IMR-90 (cell line): ENCODE measurements at regions not wholly inside any gene's neighbourhood (a gene's known extent, or its start where the extent isn't known, plus 50 kb on each side); places are given as distances from the start of the nearest gene placed in this dataset.

ENCODE experiments used
- ATAC-seq: fragments of 200-7000 bp; cut with Tn5 transposase; 2 replicates; pipeline ENCODE4 v1.9.1; 2020; ENCODE audit warnings: low read depth, mild to moderate bottlenecking, moderate library complexity
- BruUV-seq: library from RNA; stranded (reverse); fragments of 400-500 nt; replicated peaks from 2 replicates; lab custom pipeline; 2021; lab: Mats Ljungman, UMichigan
- CTCF ChIA-PET: fragments of 300-600 bp; formaldehyde crosslinking; extraction: SDS; loops from one replicate; lab custom pipeline; 2021; ENCODE audit warnings: antibody characterized with exemption; lab: Yijun Ruan, JAX
- POLR2A ChIA-PET: fragments of 300-600 bp; sonication (Branson Sonifier 250); formaldehyde crosslinking; loops from one replicate; lab custom pipeline; 2022; ENCODE audit warnings: antibody characterized with exemption; ENCODE audit not compliant: unreplicated experiment; lab: Charles Lee
- DNase-seq: peaks from one replicate; pipeline ENCODE4 v3.0.0; 2013
- H2AFZ ChIP-seq: replicated peaks from 2 replicates; pipeline ENCODE3; 2013; ENCODE audit warnings: low read length, mild to moderate bottlenecking; ENCODE audit not compliant: poor library complexity
- H2AK5ac ChIP-seq: 2 replicates; pipeline ENCODE4 v1.6.1; 2013; ENCODE audit warnings: low read depth, low read length, inconsistent platforms
- H2AK9ac ChIP-seq: replicated peaks from 2 replicates; pipeline ENCODE3; 2013; ENCODE audit warnings: mild to moderate bottlenecking, low read depth, low read length, moderate library complexity; ENCODE audit not compliant: poor library complexity
- H2BK120ac ChIP-seq: 2 replicates; pipeline ENCODE4 v1.6.1; 2013; ENCODE audit warnings: low read depth, low read length, inconsistent platforms
- H2BK15ac ChIP-seq: 3 replicates; pipeline ENCODE4 v1.6.1; 2013; ENCODE audit warnings: low read depth, low read length, inconsistent platforms
- H2BK20ac ChIP-seq: 2 replicates; pipeline ENCODE4 v1.6.1; 2013; ENCODE audit warnings: low read depth, mild to moderate bottlenecking, inconsistent platforms, low read length, moderate library complexity
- H2BK5ac ChIP-seq: 2 replicates; pipeline ENCODE4 v1.6.1; 2013; ENCODE audit warnings: mild to moderate bottlenecking, low read depth, low read length, inconsistent platforms; ENCODE audit not compliant: poor library complexity, severe bottlenecking
- H3K14ac ChIP-seq: replicated peaks from 2 replicates; pipeline ENCODE4 v1.6.1; 2013; ENCODE audit warnings: low read depth, low read length, inconsistent platforms
- H3K18ac ChIP-seq: 2 replicates; pipeline ENCODE4 v1.6.1; 2013; ENCODE audit warnings: low read depth, low read length, control low read depth
- H3K23ac ChIP-seq: 2 replicates; pipeline ENCODE4 v1.6.1; 2013; ENCODE audit warnings: low read depth, low read length, inconsistent platforms
- H3K27ac ChIP-seq: 2 replicates; pipeline ENCODE4 v1.5.1; 2013; ENCODE audit warnings: mild to moderate bottlenecking, control low read depth, low read length; ENCODE audit not compliant: insufficient read depth
- H3K27me3 ChIP-seq: 2 replicates; pipeline ENCODE4 v1.6.1; 2013; ENCODE audit warnings: low read length; ENCODE audit not compliant: control insufficient read depth, insufficient read depth
- H3K36me3 ChIP-seq: 2 replicates; pipeline ENCODE4 v1.6.1; 2013; ENCODE audit warnings: low read length, mixed read lengths; ENCODE audit not compliant: control insufficient read depth, insufficient read depth
- H3K4ac ChIP-seq: 2 replicates; pipeline ENCODE4 v1.6.1; 2013; ENCODE audit warnings: low read depth, low read length, inconsistent platforms
- H3K4me1 ChIP-seq: 2 replicates; pipeline ENCODE4 v1.6.1; 2013; ENCODE audit warnings: low read length, mixed read lengths; ENCODE audit not compliant: control insufficient read depth, insufficient read depth
- H3K4me2 ChIP-seq: 2 replicates; pipeline ENCODE4 v1.6.1; 2013; ENCODE audit warnings: low read depth, mild to moderate bottlenecking, control low read depth, low read length, moderate library complexity
- H3K4me3 ChIP-seq: 2 replicates; pipeline ENCODE4 v1.5.1; 2013; ENCODE audit warnings: low read depth, mild to moderate bottlenecking, control low read depth, low read length, moderate library complexity; ENCODE audit not compliant: insufficient read depth
- H3K56ac ChIP-seq: 2 replicates; pipeline ENCODE4 v1.6.1; 2013; ENCODE audit warnings: low read length, inconsistent platforms; ENCODE audit not compliant: insufficient read depth; ENCODE audit errors: extremely low read depth
- H3K79me1 ChIP-seq, 2 experiments: 2 replicates each; pipeline ENCODE4 v1.6.1; 2013; ENCODE audit warnings: low read length in 2 of 2, inconsistent platforms in 1 of 2, low read depth in 1 of 2
- H3K9ac ChIP-seq: 2 replicates; pipeline ENCODE4 v1.6.1; 2013; ENCODE audit warnings: low read depth, low read length, control low read depth
- H3K9me1 ChIP-seq: 2 replicates; pipeline ENCODE4 v1.6.1; 2013; ENCODE audit warnings: low read length, inconsistent platforms; ENCODE audit not compliant: insufficient read depth
- H3K9me3 ChIP-seq: 2 replicates; pipeline ENCODE4 v1.6.1; 2013; ENCODE audit warnings: low read length; ENCODE audit not compliant: control insufficient read depth, insufficient read depth
- H4K20me1 ChIP-seq: 2 replicates; pipeline ENCODE4 v1.6.1; 2013; ENCODE audit warnings: low read length, inconsistent platforms; ENCODE audit not compliant: insufficient read depth
- H4K5ac ChIP-seq: 2 replicates; pipeline ENCODE4 v1.6.1; 2013; ENCODE audit warnings: mild to moderate bottlenecking, low read depth, low read length, control low read depth
- H4K8ac ChIP-seq, 2 experiments: 2 replicates each; pipeline ENCODE4 v1.6.1; 2013; ENCODE audit warnings: low read depth in 2 of 2, low read length in 2 of 2, control low read depth in 1 of 2, inconsistent platforms in 1 of 2
- H4K91ac ChIP-seq: 2 replicates; pipeline ENCODE4 v1.6.1; 2013; ENCODE audit warnings: low read depth, low read length, inconsistent platforms; ENCODE audit not compliant: insufficient read depth
- MAFK ChIP-seq: IDR thresholded peaks from 2 replicates; pipeline ENCODE4 v1.6.1; 2012; ENCODE audit warnings: low read depth, low read length, improper control_type of control experiment
- MAZ ChIP-seq: IDR thresholded peaks from 2 replicates; pipeline ENCODE4 v1.6.1; 2012; ENCODE audit warnings: low read depth, mild to moderate bottlenecking, low read length, improper control_type of control experiment, moderate library complexity, borderline replicate concordance
- RAD21 ChIP-seq: IDR thresholded peaks from 2 replicates; pipeline ENCODE4 v1.6.1; 2012; ENCODE audit warnings: low read length, improper control_type of control experiment
- RCOR1 ChIP-seq: IDR thresholded peaks from 2 replicates; pipeline ENCODE4 v1.6.1; 2012; ENCODE audit warnings: mild to moderate bottlenecking, low read length, improper control_type of control experiment; ENCODE audit not compliant: insufficient replicate concordance
- WGBS, 2 experiments: methylation state at CpG; one replicate each; pipeline versions ENCODE4 v1.1.5 to v1.1.7; 2013; ENCODE audit warnings: missing lambda C conversion rate in 2 of 2; ENCODE audit not compliant: insufficient read length in 1 of 2; ENCODE audit errors: extremely low coverage in 2 of 2; 5-methylcytosine and 5-hydroxymethylcytosine counted together
- dilution Hi-C: fragments of 300-500 bp; cut with HindIII; formaldehyde crosslinking; loops from one replicate; pipeline ENCODE4 v1.14.3; 2018; ENCODE audit warnings: low sequenced_read_pairs; ENCODE audit not compliant: unreplicated experiment
- in situ Hi-C: fragments of 300-500 bp; cut with MboI; formaldehyde crosslinking; loops from 3 replicates; pipeline ENCODE4 v1.14.3; 2019; ENCODE audit warnings: low sequenced_read_pairs, inconsistent platforms, mixed read lengths
- intact Hi-C: fragments of 100-400 bp; cut with micrococcal nuclease; formaldehyde crosslinking; loops from 2 replicates; pipeline ENCODE4 v1.10.0; 2022
- TF ChIP-seq, protein P1 (sequence below): fragments of 150-350 bp; IDR thresholded peaks from 2 replicates; pipeline ENCODE4 v1.6.1; 2017; ENCODE audit warnings: mild to moderate bottlenecking, antibody characterized with exemption, low read length, low read depth

DNA sequence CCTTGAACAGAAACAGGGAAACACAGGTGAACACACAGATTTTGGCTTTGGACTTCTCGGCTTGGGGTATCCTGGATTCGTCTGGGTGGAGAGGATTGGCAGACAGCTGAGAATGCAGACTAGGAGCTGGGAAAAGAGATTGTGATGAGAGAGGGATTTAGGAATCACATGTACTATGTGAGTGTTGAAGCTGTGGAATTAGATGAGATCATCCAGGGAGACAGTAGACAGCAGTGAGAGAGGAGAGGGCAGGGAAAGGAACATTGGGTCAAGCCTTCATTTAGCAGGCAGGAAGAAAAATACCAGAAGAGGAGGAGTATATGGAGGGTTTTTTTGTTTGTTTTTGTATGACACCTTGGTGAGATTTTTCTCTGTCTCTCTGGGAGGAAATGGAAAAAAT lies 262.1 kb upstream of the TBL1XR1 start:
- ATAC-seq (peak; percentile 76), DNase-seq (peak; percentile 74)
- H3K18ac ChIP-seq: peak overlapping the region; percentile 17; the same call in 1 of the 2 replicates
- H2AFZ ChIP-seq: peak overlapping the region; percentile 40
- H2BK20ac ChIP-seq: peak overlapping the region; percentile 59; the same call in 1 of the 2 replicates
- no peak overlapping the region for H3K9ac ChIP-seq
- BruUV-seq: no TSS peak
- H4K91ac ChIP-seq: no peak overlapping the region
- no peak overlapping the region for H3K4me2 ChIP-seq
- dilution Hi-C loops: no loop called here
- H3K9me3 ChIP-seq: peaks cover 8% of the 10 kb centered on the region
- peak overlapping the region; percentile 13; the same call in 1 of the 2 replicates for H3K4ac ChIP-seq
- H2BK120ac ChIP-seq: no peak overlapping the region; the same call in 1 of the 2 replicates
- H3K9me1 ChIP-seq: peaks cover 5% of the 10 kb centered on the region; the same call in 1 of the 2 replicates
- no peak overlapping the region for H3K4me3 ChIP-seq
- no peak overlapping the region for H4K5ac ChIP-seq
- no peaks in the 10 kb centered on the region for H3K79me1 ChIP-seq
- POLR2A ChIA-PET: no interaction called here
- H2AK5ac ChIP-seq: no peak overlapping the region
- CTCF ChIA-PET: no interaction called here
- no peak overlapping the region for H2AK9ac ChIP-seq
- no peak overlapping the region for H2BK5ac ChIP-seq
- no peak overlapping the region for H3K14ac ChIP-seq
- no peaks in the 10 kb centered on the region for H4K20me1 ChIP-seq
- TF ChIP-seq MAZ: no peak
- TF ChIP-seq, protein P1, sequence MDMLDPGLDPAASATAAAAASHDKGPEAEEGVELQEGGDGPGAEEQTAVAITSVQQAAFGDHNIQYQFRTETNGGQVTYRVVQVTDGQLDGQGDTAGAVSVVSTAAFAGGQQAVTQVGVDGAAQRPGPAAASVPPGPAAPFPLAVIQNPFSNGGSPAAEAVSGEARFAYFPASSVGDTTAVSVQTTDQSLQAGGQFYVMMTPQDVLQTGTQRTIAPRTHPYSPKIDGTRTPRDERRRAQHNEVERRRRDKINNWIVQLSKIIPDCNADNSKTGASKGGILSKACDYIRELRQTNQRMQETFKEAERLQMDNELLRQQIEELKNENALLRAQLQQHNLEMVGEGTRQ: no peak
- no peak for TF ChIP-seq RCOR1
- TF ChIP-seq RAD21: no peak
- no peak for TF ChIP-seq MAFK
- no peak overlapping the region; the same call in 2 of the 3 replicates for H2BK15ac ChIP-seq
- intact Hi-C loops: no loop called here
- no CpG with 5 or more reads among the region's 2 CpGs for WGBS, 2 experiments
- H3K4me1 ChIP-seq: peaks cover 6% of the 10 kb centered on the region
- H3K56ac ChIP-seq: no peak overlapping the region
- H3K23ac ChIP-seq: no peak overlapping the region
- in situ Hi-C loops: no loop called here
- H3K27me3 ChIP-seq: no peaks in the 10 kb centered on the region
- no peak overlapping the region for H3K27ac ChIP-seq
- H3K36me3 ChIP-seq: no peaks in the 10 kb centered on the region
- H4K8ac ChIP-seq: no peak overlapping the region
